HG02642 (cell line): ENCODE measurements at regions not wholly inside any gene's neighbourhood (a gene's known extent, or its start where the extent isn't known, plus 50 kb on each side); places are given as distances from the start of the nearest gene placed in this dataset.

Experiments used
- ATAC-seq: cut with Tn5 transposase; IDR thresholded peaks from one replicate; pipeline ENCODE4 v1.9.1; 2021; ENCODE audit warnings: mild to moderate bottlenecking; ENCODE audit not compliant: unreplicated experiment, poor library complexity

GRCh38 chr12:68447797-68448260 lies 115.7 kb upstream of the MDM1 start:
- ATAC-seq, result no peak

- ATAC-seq, result no peak
These were observed 117.0 kb upstream of the MDM1 start for GRCh38 chr12:68449196-68449595.

GRCh38 chr12:68450947-68451260 lies 118.7 kb upstream of the MDM1 start:
- no peak for ATAC-seq

GRCh38 chr12:68451261-68452077 lies 119.3 kb upstream of the MDM1 start:
- ATAC-seq, result peak; percentile 72

- ATAC-seq, result no peak
These were observed 120.0 kb upstream of the MDM1 start for GRCh38 chr12:68452078-68452715.

GRCh38 chr12:68453278-68453677 lies 121.1 kb upstream of the MDM1 start:
- no peak for ATAC-seq

- ATAC-seq, result no peak
These were observed 121.7 kb upstream of the MDM1 start for GRCh38 chr12:68453876-68454275.

- no peak for ATAC-seq
These were observed 122.7 kb upstream of the MDM1 start for GRCh38 chr12:68454892-68455291.

- ATAC-seq, result no peak
These were observed 123.7 kb upstream of the MDM1 start for GRCh38 chr12:68455691-68456345.

GRCh38 chr12:68458866-68459265 lies 126.7 kb upstream of the MDM1 start:
- ATAC-seq, result no peak

- no peak for ATAC-seq
These were observed 128.1 kb upstream of the MDM1 start for GRCh38 chr12:68460236-68460635.

GRCh38 chr12:68461645-68462044 lies 129.5 kb upstream of the MDM1 start:
- ATAC-seq, result no peak

- no peak for ATAC-seq
These were observed 130.6 kb upstream of the MDM1 start for GRCh38 chr12:68462803-68463202.

- no peak for ATAC-seq
These were observed 133.1 kb upstream of the MDM1 start for GRCh38 chr12:68465227-68465626.

GRCh38 chr12:68467514-68467913 lies 135.4 kb upstream of the MDM1 start:
- ATAC-seq, result no peak

- no peak for ATAC-seq
These were observed 135.9 kb upstream of the MDM1 start for GRCh38 chr12:68468036-68468435.

- no peak for ATAC-seq
These were observed 137.0 kb upstream of the MDM1 start for GRCh38 chr12:68469113-68469512.

- ATAC-seq, result no peak
These were observed 138.6 kb upstream of the MDM1 start for GRCh38 chr12:68470664-68471328.

GRCh38 chr12:68474467-68475204 lies 136.1 kb upstream of the RAP1B start:
- no peak for ATAC-seq

GRCh38 chr12:68476794-68477193 lies 133.9 kb upstream of the RAP1B start:
- no peak for ATAC-seq
